Suppressor macrophage (primary cell): ENCODE measurements at regions not wholly inside any gene's neighbourhood (a gene's known extent, or its start where the extent isn't known, plus 50 kb on each side); places are given as distances from the start of the nearest gene placed in this dataset.

Experiments
- DNase-seq, 4 experiments: peaks; one replicate each; pipeline ENCODE4 v3.0.0-alpha.2; 2020 to 2022

GRCh38 chr13:33628662-33629061 lies 189.3 kb upstream of the RFC3 start:
- no peak for DNase-seq

GRCh38 chr13:33629605-33630360 lies 188.2 kb upstream of the RFC3 start:
- no peak for DNase-seq

DNA sequence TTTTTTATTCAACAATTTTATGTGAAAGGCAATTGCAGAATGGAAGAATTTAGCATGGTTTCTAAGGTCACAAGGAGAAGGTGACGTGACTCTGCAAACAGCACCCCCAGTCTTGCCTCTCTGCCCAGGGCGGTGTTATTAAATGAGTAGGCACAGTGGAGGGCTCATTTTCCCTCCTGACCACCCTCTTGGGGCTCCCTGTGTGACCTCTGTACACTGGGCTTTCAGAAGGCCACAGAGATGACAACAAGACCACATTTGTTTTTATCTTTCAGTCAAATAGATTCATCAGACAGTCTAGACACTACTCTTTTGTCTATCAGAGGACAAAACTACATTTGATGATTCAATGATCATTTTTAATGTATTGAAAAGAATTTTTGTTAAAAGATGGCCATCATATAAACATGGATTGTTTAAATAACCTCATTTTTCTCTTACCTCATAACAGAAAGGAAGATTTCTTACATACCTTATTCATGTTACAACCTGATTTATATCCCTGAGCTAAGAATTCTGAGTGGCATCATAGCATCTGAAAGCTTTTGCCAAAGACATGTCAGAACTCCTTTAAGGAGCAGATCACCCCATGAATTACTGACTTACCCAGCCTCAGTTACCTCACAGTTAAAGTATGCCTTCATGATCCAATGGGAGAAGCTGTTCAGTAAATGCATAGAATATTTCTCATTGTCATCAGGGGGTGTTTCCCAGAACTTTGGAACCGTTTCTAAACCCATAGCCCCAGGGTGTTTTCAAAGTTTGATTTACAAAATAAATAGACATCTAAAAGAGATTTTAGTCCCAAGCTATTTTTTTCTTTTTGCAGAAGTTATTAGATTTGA lies 184.0 kb upstream of the RFC3 start:
- DNase-seq, result no peak

DNA sequence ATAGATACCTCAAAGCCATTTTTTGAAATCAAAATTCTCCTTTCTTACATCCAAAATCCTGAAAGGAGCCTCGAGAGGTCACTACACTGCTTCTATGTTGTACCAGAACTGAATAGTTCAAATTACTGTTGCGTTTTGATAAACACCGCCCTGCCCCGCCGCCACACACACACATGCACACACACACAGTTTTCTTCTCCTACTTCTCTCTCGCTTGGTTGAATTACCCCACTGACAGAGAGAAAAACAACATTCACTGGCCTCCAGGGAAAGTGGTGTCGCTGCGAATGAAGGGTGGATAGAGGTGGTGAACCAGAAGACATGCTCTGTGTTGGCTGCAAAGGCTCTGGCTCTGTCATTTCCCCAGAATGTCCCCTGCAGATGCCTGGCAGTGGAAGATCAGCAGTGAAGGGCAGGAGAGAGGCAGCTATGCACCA lies 183.4 kb upstream of the RFC3 start:
- no peak for DNase-seq

DNA sequence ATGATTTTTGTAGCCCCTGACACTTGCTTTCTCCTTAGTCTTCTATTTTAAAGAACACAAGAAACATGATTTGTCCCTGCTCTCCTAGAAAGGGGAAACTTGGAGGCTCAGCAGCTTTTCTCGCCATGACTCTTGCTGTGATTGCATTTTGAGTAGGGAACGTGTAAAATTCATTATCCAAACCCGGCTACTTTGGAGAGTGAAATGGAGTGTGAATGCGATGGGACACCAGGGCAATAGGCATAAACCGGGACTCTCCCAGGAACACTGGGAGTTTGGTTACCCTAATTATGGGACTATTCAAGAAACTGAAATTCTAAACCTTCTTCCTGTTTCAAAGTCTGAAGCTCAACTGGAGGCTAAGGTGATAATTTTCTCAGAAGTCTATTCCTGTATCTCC lies 181.7 kb upstream of the RFC3 start:
- no peak for DNase-seq

DNA sequence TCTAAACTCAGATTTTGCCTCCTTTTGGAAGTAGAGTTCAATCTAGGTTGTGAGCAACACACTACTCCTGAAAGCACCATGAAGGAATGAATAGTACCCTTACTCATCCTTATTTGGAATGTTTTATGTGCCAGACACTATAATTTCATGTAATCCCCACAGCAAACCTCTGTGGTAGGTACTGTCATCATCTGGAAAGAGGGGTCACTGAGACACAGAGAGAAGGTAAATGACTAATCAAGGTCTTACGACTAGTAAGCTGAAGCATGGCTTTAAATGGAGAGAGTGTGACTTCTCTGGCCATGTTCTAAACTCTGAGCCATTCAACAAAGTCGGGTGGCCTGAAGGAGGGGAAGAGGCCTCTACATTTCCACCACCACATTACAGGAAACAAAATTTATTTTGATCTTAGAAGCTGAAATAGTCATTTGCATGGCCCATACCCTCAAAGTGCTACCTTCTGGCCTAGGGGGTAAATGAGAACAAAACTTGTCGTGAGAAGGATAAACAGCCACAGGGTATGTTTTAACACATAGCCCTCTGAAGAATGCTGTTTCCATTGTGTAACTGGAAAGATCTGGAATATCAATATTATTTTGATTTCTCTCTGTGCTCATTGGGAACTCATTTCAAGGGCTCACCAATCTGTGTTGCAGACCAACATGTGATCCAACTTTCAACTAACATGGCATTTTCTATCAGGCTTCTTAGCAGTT lies 180.8 kb upstream of the RFC3 start:
- DNase-seq, result no peak

DNA sequence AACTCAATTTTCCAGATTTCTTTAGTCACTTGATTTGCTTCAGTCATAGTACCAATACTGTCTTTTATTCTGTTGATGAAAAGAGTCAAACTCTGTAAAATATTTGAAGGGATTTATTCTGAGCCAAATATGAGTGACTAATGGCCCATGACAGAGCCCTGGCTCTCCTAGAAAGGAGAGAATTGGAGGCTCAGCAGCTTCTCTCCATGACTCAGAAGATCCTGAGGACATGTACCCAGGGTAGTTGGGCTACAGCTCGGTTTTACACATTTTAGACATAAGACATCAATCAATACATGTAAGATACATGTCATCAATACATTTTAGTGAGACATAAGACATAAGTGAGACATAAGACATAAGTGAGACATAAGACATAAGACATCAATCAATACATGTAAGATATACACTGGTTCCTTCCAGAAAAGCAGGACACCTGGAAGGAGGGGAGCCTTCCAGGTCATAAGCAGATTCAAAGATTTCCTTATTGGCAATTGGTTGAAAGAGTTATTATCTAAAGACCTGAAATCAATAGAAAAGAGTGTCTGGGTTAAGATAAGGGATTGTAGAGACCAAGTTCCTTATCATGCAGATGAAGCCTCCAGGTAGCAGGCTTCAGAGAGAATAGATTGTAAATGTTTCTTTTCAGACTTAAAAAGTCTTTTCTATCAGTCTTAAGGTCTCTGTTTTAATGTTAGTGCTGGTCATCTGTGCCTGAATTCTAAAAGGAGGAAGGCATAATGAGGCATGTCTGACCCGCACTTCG lies 179.8 kb upstream of the RFC3 start:
- no peak for DNase-seq

DNA sequence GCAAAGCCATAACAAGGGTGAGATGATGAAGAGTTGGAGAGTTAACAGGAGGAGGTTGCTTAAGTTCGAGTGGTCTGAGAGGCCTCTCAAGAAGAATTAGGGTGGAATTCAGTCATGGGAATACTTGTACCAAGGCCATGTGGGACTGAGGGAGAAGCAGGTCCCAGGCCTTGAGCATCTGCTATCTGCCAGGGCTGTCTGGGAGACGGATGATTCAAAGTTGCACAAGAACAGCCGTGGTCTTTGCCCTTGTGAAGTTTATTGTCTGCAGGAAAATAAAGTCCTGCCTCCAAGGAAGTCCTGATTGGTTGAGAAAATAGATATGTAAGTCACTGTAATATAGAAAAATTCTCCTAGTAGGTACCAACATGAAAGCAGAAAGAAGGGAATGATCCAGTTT lies 178.8 kb upstream of the RFC3 start:
- no peak for DNase-seq

- DNase-seq, result no peak
These were observed 178.3 kb upstream of the RFC3 start for GRCh38 chr13:33639626-33640080.

DNA sequence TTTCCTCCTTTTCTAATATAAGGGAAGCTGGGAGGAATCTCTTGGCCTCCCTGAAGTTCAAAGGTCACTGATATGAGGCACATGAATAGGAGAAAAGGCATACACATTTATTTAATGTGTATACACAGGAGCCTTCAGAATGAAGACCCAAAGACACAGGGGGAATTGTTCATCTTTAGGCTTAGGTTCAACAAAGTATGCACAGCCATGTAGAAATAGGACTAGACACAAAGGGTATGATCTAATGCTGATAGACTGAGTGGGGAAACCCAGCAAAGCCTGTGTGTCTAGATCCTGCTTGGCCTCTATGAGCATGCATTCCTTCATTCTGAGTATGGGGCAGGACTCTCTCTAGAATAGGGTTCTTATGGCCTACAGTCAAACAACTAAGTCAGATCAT lies 177.1 kb upstream of the RFC3 start:
- DNase-seq, result no peak

DNA sequence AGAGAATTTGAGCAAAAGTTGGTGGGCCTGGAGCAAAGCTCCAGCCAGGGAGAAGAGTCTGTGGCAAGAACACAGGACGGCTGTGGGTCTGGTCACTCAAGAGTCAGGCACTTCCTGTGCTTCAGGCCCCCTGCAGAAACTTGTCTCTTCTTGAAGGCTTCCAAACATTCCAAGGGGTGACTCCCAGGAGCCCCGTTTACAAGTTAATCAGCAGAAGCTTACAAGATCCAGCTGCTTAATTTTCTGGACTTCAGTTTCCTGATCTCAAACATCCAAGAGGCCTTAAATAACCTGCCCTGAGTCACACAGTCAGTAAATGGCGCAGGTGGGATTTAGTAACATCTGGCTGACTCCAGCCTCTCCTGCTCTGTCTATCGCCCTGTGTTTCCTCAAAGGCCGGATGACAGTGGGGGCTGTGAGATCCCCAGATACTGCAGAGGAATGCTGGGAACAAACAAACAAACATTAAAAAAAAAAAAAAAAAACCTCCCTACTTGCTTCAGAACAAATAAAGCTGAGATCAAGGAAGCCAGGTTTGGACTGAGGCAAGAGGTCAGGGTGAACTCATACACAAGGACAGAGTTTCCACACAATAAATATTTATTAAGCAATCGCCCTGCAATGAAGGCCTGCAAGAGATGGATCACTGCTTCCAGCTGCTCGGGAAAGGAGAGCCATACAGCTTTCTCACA lies 175.4 kb upstream of the RFC3 start:
- peak; percentile 28 to 71 (median 60) for DNase-seq

- DNase-seq, result peak; percentile 13 to 65 (median 51)
These were observed 173.1 kb upstream of the RFC3 start for GRCh38 chr13:33644581-33645543.

DNA sequence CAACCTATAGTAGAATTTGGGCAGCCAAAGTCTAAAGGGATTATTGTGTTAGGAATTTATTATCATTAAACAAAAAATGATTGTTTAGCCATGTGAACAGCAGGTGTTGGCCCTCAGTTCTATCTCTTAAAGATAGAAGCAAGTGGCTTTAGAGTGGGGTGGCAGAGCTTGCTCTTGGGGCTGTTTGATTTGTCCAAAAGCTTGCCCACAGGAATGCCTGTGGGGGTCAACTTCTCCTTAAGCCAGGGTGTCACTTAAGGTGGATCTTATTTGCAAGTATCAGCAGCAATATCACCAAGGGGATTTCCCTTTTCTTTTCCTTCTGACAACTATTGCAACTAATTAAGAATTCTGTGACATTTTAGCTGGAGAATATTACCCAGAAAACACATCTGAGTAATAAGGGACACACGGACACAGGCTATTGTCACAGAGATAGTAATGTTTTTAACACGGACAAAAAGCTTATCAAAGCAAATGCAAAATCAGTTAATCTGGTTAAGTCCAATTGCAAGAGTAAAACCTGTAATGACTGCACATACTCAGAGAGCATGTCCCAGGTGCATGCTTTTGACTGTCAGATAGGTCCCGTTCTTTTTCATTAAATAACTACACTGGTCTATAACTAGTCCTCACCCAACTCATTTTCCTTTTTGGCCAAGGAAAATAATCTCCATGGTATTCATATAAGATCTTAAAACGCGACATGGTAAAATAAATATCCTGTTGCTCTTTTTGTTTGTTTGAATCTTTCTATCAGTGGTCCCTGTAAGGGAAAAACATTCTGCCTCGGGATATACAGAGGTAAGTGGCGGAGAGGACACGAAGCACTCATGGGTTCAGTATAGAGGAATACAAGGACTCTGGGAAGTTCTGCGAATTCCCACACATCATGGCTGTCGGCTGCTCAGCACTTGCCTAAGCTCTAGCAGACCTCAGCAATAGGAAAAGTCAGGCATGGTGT lies 172.1 kb upstream of the RFC3 start:
- peak in 1 of 4 experiments; percentile 10 for DNase-seq

- DNase-seq, result no peak
These were observed 168.6 kb upstream of the RFC3 start for GRCh38 chr13:33649212-33649878.

DNA sequence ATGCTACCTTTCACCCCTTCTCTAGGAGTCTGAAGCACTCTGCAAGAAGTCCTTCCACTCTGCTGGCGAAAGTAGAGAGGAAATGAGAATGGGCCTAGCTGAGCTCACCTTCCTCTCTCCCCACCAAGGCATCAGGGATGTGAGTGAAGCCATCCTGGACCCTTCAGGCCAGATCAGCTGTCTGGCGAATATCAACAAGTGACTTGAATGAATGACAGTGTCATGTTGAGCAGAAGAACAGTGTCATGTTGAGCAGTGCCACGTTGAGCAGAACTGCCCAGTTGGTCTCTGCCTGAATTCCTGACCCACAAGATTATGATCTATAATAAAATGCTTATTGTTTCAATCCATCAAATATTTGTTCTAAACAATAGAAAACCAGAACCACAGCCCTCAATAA lies 166.2 kb upstream of the RFC3 start:
- no peak for DNase-seq

DNA sequence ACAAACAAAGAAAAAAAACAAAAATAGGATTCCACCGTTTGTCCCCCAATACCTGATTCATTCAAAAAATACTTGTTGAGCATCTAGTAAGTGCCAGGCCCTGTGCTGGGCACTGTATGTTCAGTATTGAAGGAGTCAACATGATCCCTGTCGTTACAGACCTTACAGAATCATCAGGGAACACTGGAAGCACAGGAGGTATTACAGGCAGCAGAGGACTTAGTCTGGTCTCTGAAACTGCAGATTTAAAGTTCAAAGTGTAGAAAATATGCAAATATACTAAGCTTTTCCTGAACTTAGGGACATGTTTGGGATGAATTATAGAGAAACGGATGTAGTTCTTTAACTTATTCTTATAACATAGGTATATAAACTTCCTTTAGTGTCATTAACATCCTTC lies 160.7 kb upstream of the RFC3 start:
- no peak for DNase-seq

GRCh38 chr13:33659466-33659865 lies 158.5 kb upstream of the RFC3 start:
- DNase-seq, result no peak

GRCh38 chr13:33659894-33660293 lies 158.1 kb upstream of the RFC3 start:
- DNase-seq, result no peak

DNA sequence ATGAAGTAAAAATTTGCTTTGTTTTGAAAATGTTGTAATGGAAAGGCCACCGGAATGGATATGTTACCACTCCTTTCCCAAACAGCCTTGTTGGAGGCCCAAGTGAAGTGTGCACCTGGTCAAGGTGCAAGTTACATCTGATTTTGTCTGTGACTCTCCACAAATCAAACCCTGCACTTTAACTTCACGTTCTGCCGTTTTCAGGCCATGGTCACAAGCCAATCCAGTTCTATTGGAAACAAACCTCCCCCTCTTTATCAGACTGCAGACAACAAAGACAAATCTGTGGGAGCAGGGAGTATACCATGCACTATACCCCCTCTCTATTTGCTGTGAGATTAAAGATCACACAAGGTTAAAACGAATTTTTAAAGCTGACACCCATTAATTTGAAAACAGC lies 155.6 kb upstream of the RFC3 start:
- no peak for DNase-seq
